Left lung (tissue), 4 donors: ENCODE measurements at regions not wholly inside any gene's neighbourhood (a gene's known extent, or its start where the extent isn't known, plus 50 kb on each side); places are given as distances from the start of the nearest gene placed in this dataset.

ENCODE experiments used
- ATAC-seq: fragments of 200-7000 bp; cut with Tn5 transposase; one replicate; pipeline ENCODE4 v1.9.1; 2020; ENCODE audit warnings: moderate library complexity
- DNase-seq, 4 donors: peaks; one replicate each; pipeline ENCODE4 v3.0.0-alpha.2; 2013 to 2020
- H3K27ac ChIP-seq, 2 donors: fragments of 200-600 bp; sonication (generic) in 1 of 2; one replicate each; pipeline versions ENCODE4 v1.5.0 to v1.8.0; 2020 to 2021
- H3K27me3 ChIP-seq, 2 donors: fragments of 200-600 bp; sonication (generic) in 1 of 2; one replicate each; pipeline versions ENCODE4 v1.5.0 to v1.8.0; 2020 to 2021
- H3K36me3 ChIP-seq, 2 donors: fragments of 200-600 bp; sonication (generic) in 1 of 2; one replicate each; pipeline versions ENCODE4 v1.5.0 to v1.8.0; 2020 to 2021
- H3K4me1 ChIP-seq, 2 donors: fragments of 200-600 bp; one replicate each; pipeline ENCODE4 v1.8.0; 2021
- H3K4me3 ChIP-seq, 2 donors: fragments of 200-600 bp; sonication (generic) in 1 of 2; one replicate each; pipeline versions ENCODE4 v1.5.0 to v1.8.0; 2020 to 2021; ENCODE audit warnings: mild to moderate bottlenecking in 1 of 2
- H3K9me3 ChIP-seq, 2 donors: fragments of 200-600 bp; sonication (generic) in 1 of 2; one replicate each; pipeline versions ENCODE4 v1.5.0 to v1.8.0; 2020 to 2021
- intact Hi-C, 2 donors: fragments of 100-400 bp; cut with DNase I; formaldehyde crosslinking; loops; one replicate each; pipeline versions ENCODE4 v1.11.2 to v1.14.2; 2022
- TF ChIP-seq, protein P1 (sequence below), 2 donors: fragments of 200-600 bp; sonication (generic) in 1 of 2; IDR thresholded peaks; one replicate each; pipeline versions ENCODE4 v1.5.0 to v1.8.0; 2021; ENCODE audit warnings: antibody characterized with exemption in 2 of 2
- donor health status: DM: no; HTN: yes; CAD: no.
- donor health status: DM: no; HTN: no; CAD: no.

DNA sequence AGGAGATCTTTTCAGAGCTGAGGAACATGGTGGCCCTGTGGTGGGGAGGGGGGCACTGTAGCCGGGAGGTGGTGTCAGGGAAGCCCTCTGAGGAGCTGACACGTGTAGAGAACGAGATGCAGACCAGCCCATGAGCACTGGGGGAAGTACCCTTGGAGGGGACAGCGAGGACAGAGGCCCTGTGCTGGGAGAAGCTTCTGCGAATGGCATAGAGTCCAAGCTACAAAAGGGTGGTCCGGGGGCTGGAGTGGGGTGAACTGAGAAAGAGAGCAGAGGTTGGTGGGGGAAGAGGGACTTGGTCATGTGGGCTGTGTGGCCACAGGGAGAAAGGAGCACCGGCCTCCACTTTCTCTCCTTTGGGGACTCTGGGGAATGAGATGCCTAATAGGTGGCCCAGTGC, 270.8 kb downstream of the CBLN1 start:
- DNase-seq (no peak), ATAC-seq (no peak)
- Histone ChIP-seq H3K27me3 (peaks cover 0 to 39% of the 10 kb centered on the region in 2 donors), H3K27ac (no peak overlapping the region), H3K4me1 (no peaks in the 10 kb centered on the region), H3K4me3 (no peak overlapping the region), H3K9me3 (no peaks in the 10 kb centered on the region), H3K36me3 (no peaks in the 10 kb centered on the region)
- TF ChIP-seq, protein P1, sequence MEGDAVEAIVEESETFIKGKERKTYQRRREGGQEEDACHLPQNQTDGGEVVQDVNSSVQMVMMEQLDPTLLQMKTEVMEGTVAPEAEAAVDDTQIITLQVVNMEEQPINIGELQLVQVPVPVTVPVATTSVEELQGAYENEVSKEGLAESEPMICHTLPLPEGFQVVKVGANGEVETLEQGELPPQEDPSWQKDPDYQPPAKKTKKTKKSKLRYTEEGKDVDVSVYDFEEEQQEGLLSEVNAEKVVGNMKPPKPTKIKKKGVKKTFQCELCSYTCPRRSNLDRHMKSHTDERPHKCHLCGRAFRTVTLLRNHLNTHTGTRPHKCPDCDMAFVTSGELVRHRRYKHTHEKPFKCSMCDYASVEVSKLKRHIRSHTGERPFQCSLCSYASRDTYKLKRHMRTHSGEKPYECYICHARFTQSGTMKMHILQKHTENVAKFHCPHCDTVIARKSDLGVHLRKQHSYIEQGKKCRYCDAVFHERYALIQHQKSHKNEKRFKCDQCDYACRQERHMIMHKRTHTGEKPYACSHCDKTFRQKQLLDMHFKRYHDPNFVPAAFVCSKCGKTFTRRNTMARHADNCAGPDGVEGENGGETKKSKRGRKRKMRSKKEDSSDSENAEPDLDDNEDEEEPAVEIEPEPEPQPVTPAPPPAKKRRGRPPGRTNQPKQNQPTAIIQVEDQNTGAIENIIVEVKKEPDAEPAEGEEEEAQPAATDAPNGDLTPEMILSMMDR (IDR thresholded peaks at IDR 0.05): no peak
- intact Hi-C loops: no loop called here

GRCh38 chr16:49010396-49010795, 271.2 kb downstream of the CBLN1 start:
- peaks cover 0 to 39% of the 10 kb centered on the region in 2 donors for H3K27me3 ChIP-seq
- TF ChIP-seq, protein P1 (IDR thresholded peaks at IDR 0.05): no peak
- ATAC-seq (no peak), DNase-seq (no peak)
- no peak overlapping the region for H3K4me3 ChIP-seq
- no peaks in the 10 kb centered on the region for H3K36me3 ChIP-seq
- no peak overlapping the region for H3K27ac ChIP-seq
- H3K4me1 ChIP-seq: no peaks in the 10 kb centered on the region
- intact Hi-C loops: no loop called here
- H3K9me3 ChIP-seq: no peaks in the 10 kb centered on the region

- Histone ChIP-seq H3K27me3 (peaks cover 0 to 29% of the 10 kb centered on the region in 2 donors), H3K4me1 (no peaks in the 10 kb centered on the region), H3K27ac (no peak overlapping the region), H3K9me3 (no peaks in the 10 kb centered on the region), H3K36me3 (no peaks in the 10 kb centered on the region), H3K4me3 (no peak overlapping the region)
- TF ChIP-seq, protein P1 (IDR thresholded peaks at IDR 0.05): no peak
- no peak for ATAC-seq
- DNase-seq: no peak
- intact Hi-C loops: no loop called here
Observed at GRCh38 chr16:49009204-49009603, 272.4 kb downstream of the CBLN1 start.

- Histone ChIP-seq H3K4me3 (no peak overlapping the region), H3K36me3 (no peaks in the 10 kb centered on the region), H3K27ac (no peak overlapping the region), H3K27me3 (peaks cover 0 to 5% of the 10 kb centered on the region in 2 donors), H3K9me3 (no peaks in the 10 kb centered on the region), H3K4me1 (no peaks in the 10 kb centered on the region)
- no peak for DNase-seq
- no peak for ATAC-seq
- TF ChIP-seq, protein P1 (IDR thresholded peaks at IDR 0.05): no peak
- intact Hi-C loops: no loop called here
Observed at GRCh38 chr16:49003992-49004391, 277.6 kb downstream of the CBLN1 start.

DNA sequence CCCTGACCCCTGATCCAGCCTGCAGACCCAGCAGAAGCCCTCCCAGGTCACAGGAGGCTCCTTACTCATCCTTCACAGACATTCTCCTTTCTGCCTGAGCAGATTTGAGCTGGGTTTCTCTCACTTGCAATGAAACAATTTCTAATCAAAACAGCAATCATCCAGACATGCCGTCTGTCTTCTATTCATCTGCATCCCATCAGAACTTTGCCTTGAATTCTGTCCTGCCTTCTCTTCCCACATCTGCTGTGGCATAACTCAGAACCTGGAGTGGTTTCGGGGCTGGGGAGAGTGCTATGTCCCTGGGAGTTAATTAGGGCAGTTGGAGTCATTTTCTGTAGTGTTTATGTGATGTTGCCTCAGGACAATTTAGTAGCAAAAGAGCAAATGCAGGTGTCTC, 278.6 kb downstream of the CBLN1 start:
- no peak overlapping the region for H3K27ac ChIP-seq
- TF ChIP-seq, protein P1 (IDR thresholded peaks at IDR 0.05): no peak
- ATAC-seq: no peak
- peaks cover 0 to 5% of the 10 kb centered on the region in 2 donors for H3K27me3 ChIP-seq
- no peaks in the 10 kb centered on the region for H3K4me1 ChIP-seq
- H3K4me3 ChIP-seq: no peak overlapping the region
- H3K9me3 ChIP-seq: no peaks in the 10 kb centered on the region
- intact Hi-C loops: no loop called here
- DNase-seq: no peak
- no peaks in the 10 kb centered on the region for H3K36me3 ChIP-seq
